ENCODE measurements at regions not wholly inside any gene's neighbourhood (a gene's known extent, or its start where the extent isn't known, plus 50 kb on each side); places are given as distances from the start of the nearest gene placed in this dataset.

DNA sequence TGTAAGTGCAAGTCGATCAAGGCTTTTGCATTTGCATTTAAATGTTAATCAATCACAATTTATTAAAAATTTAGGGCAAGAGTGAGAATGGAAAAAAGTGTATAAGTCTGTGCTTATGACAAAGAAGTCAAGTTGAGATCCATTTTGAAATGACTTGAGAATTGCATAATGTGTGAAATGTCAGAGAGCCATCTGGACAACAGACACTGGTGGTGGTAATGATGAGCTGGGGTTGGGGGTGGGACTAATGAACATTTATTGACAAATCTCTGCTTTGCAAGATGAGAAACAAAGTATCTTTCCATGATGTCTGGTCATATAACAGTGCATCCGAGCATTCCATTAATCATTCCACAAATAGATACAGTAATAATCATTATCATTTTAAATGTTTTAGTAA lies 89.4 kb upstream of the ZBTB20 start:
- Histone ChIP-seq H4K20me1 (ENCODE audit: low read depth, low read length) (no peaks in the 10 kb centered on the region), H3K79me2 (ENCODE audit: insufficient read depth, low read length) (no peaks in the 10 kb centered on the region), H3K4me3 (ENCODE audit: insufficient read depth, low read length, poor library complexity, severe bottlenecking) (no peak overlapping the region), H3K27ac (ENCODE audit: low read depth, low read length) (no peak overlapping the region), H3K36me3 (ENCODE audit: low read length) (no peaks in the 10 kb centered on the region), H3K9ac (ENCODE audit: low read length) (no peak overlapping the region), H3K27me3 (ENCODE audit: low read length) (no peaks in the 10 kb centered on the region), H3K4me2 (ENCODE audit: low read depth, low read length, poor library complexity, severe bottlenecking) (no peak overlapping the region), H3K9me3 (ENCODE audit: insufficient read depth, low read length) (no peaks in the 10 kb centered on the region), H3F3A (ENCODE audit: insufficient read depth) (no peaks in the 10 kb centered on the region), H3K9me2 (replicated peaks; ENCODE audit: insufficient read depth, low read length) (no peaks in the 10 kb centered on the region), H2AFZ (ENCODE audit: low read depth, low read length, severe bottlenecking) (no peak overlapping the region)
- TF ChIP-seq EZH2phosphoT487 (conservative IDR thresholded peaks at IDR 0.05; ENCODE audit: low read length): no peak
- TF ChIP-seq CTCF (IDR thresholded peaks at IDR 0.05; ENCODE audit: insufficient read depth, low read length, poor library complexity, severe bottlenecking): no peak

DNA sequence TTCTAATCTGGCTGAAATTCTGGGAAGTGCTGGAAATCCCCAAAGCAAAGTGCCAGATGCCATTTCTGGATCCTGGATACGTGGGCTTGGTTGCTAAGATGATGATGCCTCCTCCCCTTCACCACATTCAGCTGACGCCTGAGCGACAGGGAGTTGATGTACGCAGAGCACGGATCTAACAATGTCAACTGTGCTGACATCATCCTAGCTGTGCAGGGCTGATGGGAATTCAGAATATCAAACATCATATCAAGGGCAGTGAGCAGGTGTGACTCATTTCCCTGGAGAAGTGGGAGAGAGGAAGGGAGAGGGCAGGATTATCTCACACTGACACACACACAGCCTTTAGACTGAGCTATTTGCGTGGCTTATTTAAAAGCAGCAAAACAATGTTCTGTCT lies 92.6 kb upstream of the ZBTB20 start:
- Histone ChIP-seq H3K79me2 (ENCODE audit: insufficient read depth, low read length) (no peaks in the 10 kb centered on the region), H3K9me3 (ENCODE audit: insufficient read depth, low read length) (no peaks in the 10 kb centered on the region), H3K4me2 (ENCODE audit: low read depth, low read length, poor library complexity, severe bottlenecking) (no peak overlapping the region), H4K20me1 (ENCODE audit: low read depth, low read length) (no peaks in the 10 kb centered on the region), H2AFZ (ENCODE audit: low read depth, low read length, severe bottlenecking) (no peak overlapping the region), H3K27me3 (ENCODE audit: low read length) (no peaks in the 10 kb centered on the region), H3K36me3 (ENCODE audit: low read length) (no peaks in the 10 kb centered on the region), H3K9me2 (replicated peaks; ENCODE audit: insufficient read depth, low read length) (no peaks in the 10 kb centered on the region), H3F3A (ENCODE audit: insufficient read depth) (no peaks in the 10 kb centered on the region), H3K27ac (ENCODE audit: low read depth, low read length) (no peak overlapping the region), H3K9ac (ENCODE audit: low read length) (no peak overlapping the region), H3K4me3 (ENCODE audit: insufficient read depth, low read length, poor library complexity, severe bottlenecking) (no peak overlapping the region)
- TF ChIP-seq EZH2phosphoT487 (conservative IDR thresholded peaks at IDR 0.05; ENCODE audit: low read length) (no peak), CTCF (IDR thresholded peaks at IDR 0.05; ENCODE audit: insufficient read depth, low read length, poor library complexity, severe bottlenecking) (no peak)

DNA sequence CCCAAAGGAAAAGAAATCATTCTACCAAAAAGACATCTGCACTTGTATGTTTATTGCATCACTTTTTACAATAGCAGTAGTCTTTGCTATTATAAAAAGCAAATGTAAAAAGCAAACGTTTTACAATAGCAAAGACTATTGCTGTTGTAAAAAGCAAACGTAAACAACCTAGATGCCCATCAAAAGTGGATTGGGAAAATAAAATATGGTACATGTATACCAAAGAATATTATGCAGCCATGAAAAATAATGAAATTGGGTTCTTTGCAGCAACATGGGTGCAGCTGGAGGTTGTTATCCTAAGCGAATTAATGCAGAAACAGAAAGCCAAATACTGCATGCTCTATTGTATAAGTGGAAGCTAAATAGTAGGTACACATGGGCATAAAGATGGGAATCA lies 97.3 kb upstream of the ZBTB20 start:
- Histone ChIP-seq H2AFZ (ENCODE audit: low read depth, low read length, severe bottlenecking) (no peak overlapping the region), H3K27ac (ENCODE audit: low read depth, low read length) (no peak overlapping the region), H3K27me3 (ENCODE audit: low read length) (no peaks in the 10 kb centered on the region), H3K4me2 (ENCODE audit: low read depth, low read length, poor library complexity, severe bottlenecking) (no peak overlapping the region), H3K4me3 (ENCODE audit: insufficient read depth, low read length, poor library complexity, severe bottlenecking) (no peak overlapping the region), H3F3A (ENCODE audit: insufficient read depth) (no peaks in the 10 kb centered on the region), H3K36me3 (ENCODE audit: low read length) (no peaks in the 10 kb centered on the region), H4K20me1 (ENCODE audit: low read depth, low read length) (no peaks in the 10 kb centered on the region), H3K9me3 (ENCODE audit: insufficient read depth, low read length) (no peaks in the 10 kb centered on the region), H3K9ac (ENCODE audit: low read length) (no peak overlapping the region), H3K79me2 (ENCODE audit: insufficient read depth, low read length) (no peaks in the 10 kb centered on the region), H3K9me2 (replicated peaks; ENCODE audit: insufficient read depth, low read length) (no peaks in the 10 kb centered on the region)
- TF ChIP-seq CTCF (IDR thresholded peaks at IDR 0.05; ENCODE audit: insufficient read depth, low read length, poor library complexity, severe bottlenecking) (no peak), EZH2phosphoT487 (conservative IDR thresholded peaks at IDR 0.05; ENCODE audit: low read length) (no peak)

DNA sequence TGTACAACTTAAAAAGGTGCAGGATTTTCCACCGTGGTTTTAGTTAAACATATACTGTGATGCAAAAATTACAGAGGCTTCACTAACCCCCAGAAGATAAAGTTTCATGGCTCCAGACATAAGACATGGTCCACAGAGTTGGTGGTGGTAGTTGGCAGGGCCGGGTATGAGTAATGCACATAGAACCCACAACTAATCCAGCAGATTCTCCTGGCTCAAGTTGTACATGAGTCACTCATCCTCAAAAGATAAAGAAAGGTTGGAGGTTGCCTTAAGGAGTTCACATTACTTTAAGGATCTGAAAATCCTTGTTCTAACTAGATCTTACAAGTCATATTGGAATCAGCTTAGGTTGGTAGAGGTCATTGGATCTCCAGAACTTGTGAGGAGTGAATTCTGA lies 98.3 kb upstream of the ZBTB20 start:
- Histone ChIP-seq H3K4me2 (ENCODE audit: low read depth, low read length, poor library complexity, severe bottlenecking) (no peak overlapping the region), H3K9me3 (ENCODE audit: insufficient read depth, low read length) (no peaks in the 10 kb centered on the region), H3F3A (ENCODE audit: insufficient read depth) (no peaks in the 10 kb centered on the region), H3K36me3 (ENCODE audit: low read length) (no peaks in the 10 kb centered on the region), H3K27ac (ENCODE audit: low read depth, low read length) (no peak overlapping the region), H3K4me3 (ENCODE audit: insufficient read depth, low read length, poor library complexity, severe bottlenecking) (no peak overlapping the region), H3K79me2 (ENCODE audit: insufficient read depth, low read length) (no peaks in the 10 kb centered on the region), H2AFZ (ENCODE audit: low read depth, low read length, severe bottlenecking) (no peak overlapping the region), H3K9me2 (replicated peaks; ENCODE audit: insufficient read depth, low read length) (no peaks in the 10 kb centered on the region), H3K9ac (ENCODE audit: low read length) (no peak overlapping the region), H4K20me1 (ENCODE audit: low read depth, low read length) (no peaks in the 10 kb centered on the region), H3K27me3 (ENCODE audit: low read length) (no peaks in the 10 kb centered on the region)
- no peak for TF ChIP-seq EZH2phosphoT487 (conservative IDR thresholded peaks at IDR 0.05; ENCODE audit: low read length)
- TF ChIP-seq CTCF (IDR thresholded peaks at IDR 0.05; ENCODE audit: insufficient read depth, low read length, poor library complexity, severe bottlenecking): no peak

All from SU-DHL-6 (cell line).